ENCODE measurements at regions not wholly inside any gene's neighbourhood (a gene's known extent, or its start where the extent isn't known, plus 50 kb on each side); places are given as distances from the start of the nearest gene placed in this dataset.

DNA sequence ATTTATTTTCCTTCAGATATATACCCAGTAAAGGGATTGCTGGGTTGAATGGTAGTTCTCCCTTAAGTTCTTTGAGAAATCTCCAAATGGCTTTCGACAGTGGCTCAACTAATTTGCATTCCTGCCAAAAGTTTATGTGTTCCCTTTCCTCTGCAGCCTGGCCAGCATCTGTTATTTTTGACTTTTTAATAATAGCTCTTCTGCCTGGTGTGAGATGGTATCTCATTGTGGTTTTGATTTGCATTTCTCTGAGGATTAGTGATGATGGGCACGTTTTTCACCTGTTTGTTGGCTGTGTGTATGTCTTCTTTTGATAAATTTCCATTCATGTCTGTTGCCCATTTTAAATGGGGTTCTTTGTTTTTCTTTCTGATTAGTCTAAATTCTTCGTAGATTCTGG, 375.2 kb downstream of the UBE2NL start:
- POLR2A ChIA-PET = no interaction called here

DNA sequence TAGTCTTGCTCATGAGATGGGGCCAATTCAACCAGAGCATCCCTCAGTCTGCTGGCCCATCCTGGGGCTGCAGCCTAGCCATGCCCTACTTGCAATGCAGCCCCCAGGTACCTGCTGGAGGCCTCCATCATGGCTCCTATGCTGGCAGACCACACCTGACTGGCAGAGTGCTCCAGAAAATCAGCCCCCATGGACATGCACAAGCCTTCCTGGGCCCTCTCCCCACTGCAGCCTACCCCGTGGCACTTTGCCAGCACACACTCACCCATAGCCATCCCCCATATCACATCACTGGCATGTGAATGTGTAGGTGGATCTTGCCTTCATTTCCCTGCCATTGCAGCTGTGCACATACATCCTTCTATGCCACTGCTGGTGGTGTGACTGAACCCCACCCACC, 381.8 kb downstream of the UBE2NL start:
- Mint-ChIP-seq H3K27me3 (ENCODE audit: low read depth) (peaks cover 2% of the 10 kb centered on the region; the same call in 1 of the 2 replicates), H3K36me3 (peaks cover 46% of the 10 kb centered on the region), H3K4me3 (no peak overlapping the region), H3K27ac (no peak overlapping the region), H3K4me1 (no peaks in the 10 kb centered on the region), H3K9me3 (peaks cover 48% of the 10 kb centered on the region)
- CTCF ChIA-PET = no interaction called here
- POLR2A ChIA-PET = no interaction called here
- TF ChIP-seq FOXJ3 (CRISPR knock-in tag; IDR thresholded peaks at IDR 0.05; ENCODE audit: borderline replicate concordance) (no peak), ZNF671 (CRISPR knock-in tag; IDR thresholded peaks at IDR 0.05) (no peak), TEAD4 (CRISPR knock-in tag; IDR thresholded peaks at IDR 0.05) (no peak), SMAD4 (CRISPR knock-in tag; IDR thresholded peaks at IDR 0.05) (no peak)
- TF ChIP-seq, protein P1, sequence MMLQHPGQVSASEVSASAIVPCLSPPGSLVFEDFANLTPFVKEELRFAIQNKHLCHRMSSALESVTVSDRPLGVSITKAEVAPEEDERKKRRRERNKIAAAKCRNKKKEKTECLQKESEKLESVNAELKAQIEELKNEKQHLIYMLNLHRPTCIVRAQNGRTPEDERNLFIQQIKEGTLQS (CRISPR knock-in tag; conservative IDR thresholded peaks at IDR 0.05) = no peak
- TF ChIP-seq, protein P2, sequence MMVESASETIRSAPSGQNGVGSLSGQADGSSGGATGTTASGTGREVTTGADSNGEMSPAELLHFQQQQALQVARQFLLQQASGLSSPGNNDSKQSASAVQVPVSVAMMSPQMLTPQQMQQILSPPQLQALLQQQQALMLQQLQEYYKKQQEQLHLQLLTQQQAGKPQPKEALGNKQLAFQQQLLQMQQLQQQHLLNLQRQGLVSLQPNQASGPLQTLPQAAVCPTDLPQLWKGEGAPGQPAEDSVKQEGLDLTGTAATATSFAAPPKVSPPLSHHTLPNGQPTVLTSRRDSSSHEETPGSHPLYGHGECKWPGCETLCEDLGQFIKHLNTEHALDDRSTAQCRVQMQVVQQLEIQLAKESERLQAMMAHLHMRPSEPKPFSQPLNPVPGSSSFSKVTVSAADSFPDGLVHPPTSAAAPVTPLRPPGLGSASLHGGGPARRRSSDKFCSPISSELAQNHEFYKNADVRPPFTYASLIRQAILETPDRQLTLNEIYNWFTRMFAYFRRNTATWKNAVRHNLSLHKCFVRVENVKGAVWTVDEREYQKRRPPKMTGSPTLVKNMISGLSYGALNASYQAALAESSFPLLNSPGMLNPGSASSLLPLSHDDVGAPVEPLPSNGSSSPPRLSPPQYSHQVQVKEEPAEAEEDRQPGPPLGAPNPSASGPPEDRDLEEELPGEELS (CRISPR knock-in tag; IDR thresholded peaks at IDR 0.05) = no peak
- TF ChIP-seq, protein P3, sequence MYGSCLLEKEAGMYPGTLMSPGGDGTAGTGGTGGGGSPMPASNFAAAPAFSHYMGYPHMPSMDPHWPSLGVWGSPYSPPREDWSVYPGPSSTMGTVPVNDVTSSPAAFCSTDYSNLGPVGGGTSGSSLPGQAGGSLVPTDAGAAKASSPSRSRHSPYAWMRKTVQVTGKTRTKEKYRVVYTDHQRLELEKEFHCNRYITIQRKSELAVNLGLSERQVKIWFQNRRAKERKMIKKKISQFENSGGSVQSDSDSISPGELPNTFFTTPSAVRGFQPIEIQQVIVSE (CRISPR knock-in tag; IDR thresholded peaks at IDR 0.05; ENCODE audit: borderline replicate concordance) = no peak
- TF ChIP-seq, protein P4, sequence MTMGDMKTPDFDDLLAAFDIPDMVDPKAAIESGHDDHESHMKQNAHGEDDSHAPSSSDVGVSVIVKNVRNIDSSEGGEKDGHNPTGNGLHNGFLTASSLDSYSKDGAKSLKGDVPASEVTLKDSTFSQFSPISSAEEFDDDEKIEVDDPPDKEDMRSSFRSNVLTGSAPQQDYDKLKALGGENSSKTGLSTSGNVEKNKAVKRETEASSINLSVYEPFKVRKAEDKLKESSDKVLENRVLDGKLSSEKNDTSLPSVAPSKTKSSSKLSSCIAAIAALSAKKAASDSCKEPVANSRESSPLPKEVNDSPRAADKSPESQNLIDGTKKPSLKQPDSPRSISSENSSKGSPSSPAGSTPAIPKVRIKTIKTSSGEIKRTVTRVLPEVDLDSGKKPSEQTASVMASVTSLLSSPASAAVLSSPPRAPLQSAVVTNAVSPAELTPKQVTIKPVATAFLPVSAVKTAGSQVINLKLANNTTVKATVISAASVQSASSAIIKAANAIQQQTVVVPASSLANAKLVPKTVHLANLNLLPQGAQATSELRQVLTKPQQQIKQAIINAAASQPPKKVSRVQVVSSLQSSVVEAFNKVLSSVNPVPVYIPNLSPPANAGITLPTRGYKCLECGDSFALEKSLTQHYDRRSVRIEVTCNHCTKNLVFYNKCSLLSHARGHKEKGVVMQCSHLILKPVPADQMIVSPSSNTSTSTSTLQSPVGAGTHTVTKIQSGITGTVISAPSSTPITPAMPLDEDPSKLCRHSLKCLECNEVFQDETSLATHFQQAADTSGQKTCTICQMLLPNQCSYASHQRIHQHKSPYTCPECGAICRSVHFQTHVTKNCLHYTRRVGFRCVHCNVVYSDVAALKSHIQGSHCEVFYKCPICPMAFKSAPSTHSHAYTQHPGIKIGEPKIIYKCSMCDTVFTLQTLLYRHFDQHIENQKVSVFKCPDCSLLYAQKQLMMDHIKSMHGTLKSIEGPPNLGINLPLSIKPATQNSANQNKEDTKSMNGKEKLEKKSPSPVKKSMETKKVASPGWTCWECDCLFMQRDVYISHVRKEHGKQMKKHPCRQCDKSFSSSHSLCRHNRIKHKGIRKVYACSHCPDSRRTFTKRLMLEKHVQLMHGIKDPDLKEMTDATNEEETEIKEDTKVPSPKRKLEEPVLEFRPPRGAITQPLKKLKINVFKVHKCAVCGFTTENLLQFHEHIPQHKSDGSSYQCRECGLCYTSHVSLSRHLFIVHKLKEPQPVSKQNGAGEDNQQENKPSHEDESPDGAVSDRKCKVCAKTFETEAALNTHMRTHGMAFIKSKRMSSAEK (CRISPR knock-in tag; IDR thresholded peaks at IDR 0.05; ENCODE audit: borderline replicate concordance) = no peak
- DNase-seq (ENCODE audit: low spot score) (no peak), ATAC-seq (no peak)

More for the DNA sequence above, 375.2 kb downstream of the UBE2NL start:
- CTCF ChIA-PET = no interaction called here
- TF ChIP-seq OVOL2 (CRISPR knock-in tag; IDR thresholded peaks at IDR 0.05; ENCODE audit: borderline replicate concordance) (no peak), MXD4 (CRISPR knock-in tag; IDR thresholded peaks at IDR 0.05; ENCODE audit: borderline replicate concordance) (no peak)
- TF ChIP-seq, protein P5, sequence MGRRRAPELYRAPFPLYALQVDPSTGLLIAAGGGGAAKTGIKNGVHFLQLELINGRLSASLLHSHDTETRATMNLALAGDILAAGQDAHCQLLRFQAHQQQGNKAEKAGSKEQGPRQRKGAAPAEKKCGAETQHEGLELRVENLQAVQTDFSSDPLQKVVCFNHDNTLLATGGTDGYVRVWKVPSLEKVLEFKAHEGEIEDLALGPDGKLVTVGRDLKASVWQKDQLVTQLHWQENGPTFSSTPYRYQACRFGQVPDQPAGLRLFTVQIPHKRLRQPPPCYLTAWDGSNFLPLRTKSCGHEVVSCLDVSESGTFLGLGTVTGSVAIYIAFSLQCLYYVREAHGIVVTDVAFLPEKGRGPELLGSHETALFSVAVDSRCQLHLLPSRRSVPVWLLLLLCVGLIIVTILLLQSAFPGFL (CRISPR knock-in tag; IDR thresholded peaks at IDR 0.05; ENCODE audit: borderline replicate concordance) = no peak
- TF ChIP-seq, protein P2 (CRISPR knock-in tag; IDR thresholded peaks at IDR 0.05) = no peak
- Mint-ChIP-seq H3K36me3 (peaks cover 28% of the 10 kb centered on the region), H3K9me3 (peaks cover 42% of the 10 kb centered on the region), H3K4me1 (no peaks in the 10 kb centered on the region), H3K4me3 (no peak overlapping the region), H3K27ac (no peak overlapping the region), H3K27me3 (ENCODE audit: low read depth) (no peaks in the 10 kb centered on the region; the same call in 1 of the 2 replicates)
- ATAC-seq (no peak), DNase-seq (ENCODE audit: low spot score) (no peak)
